Inflammatory macrophage (primary cell): ENCODE measurements at regions not wholly inside any gene's neighbourhood (a gene's known extent, or its start where the extent isn't known, plus 50 kb on each side); places are given as distances from the start of the nearest gene placed in this dataset.

ENCODE experiments used
- DNase-seq, 2 donors: peaks; one replicate each; pipeline ENCODE4 v3.0.0-alpha.2; 2020 to 2022

GRCh38 chr22:47372596-47373385 is 610.3 kb downstream of the TBC1D22A start:
- no peak for DNase-seq

- DNase-seq, result no peak
Measured at GRCh38 chr22:47372111-47372581, 609.7 kb downstream of the TBC1D22A start.

GRCh38 chr22:47371263-47372090 is 609.0 kb downstream of the TBC1D22A start:
- no peak for DNase-seq

- DNase-seq, result no peak
Measured at GRCh38 chr22:47370448-47371262, 608.2 kb downstream of the TBC1D22A start.

- no peak for DNase-seq
Measured at GRCh38 chr22:47369431-47370015, 607.1 kb downstream of the TBC1D22A start.

GRCh38 chr22:47369020-47369419 is 606.6 kb downstream of the TBC1D22A start:
- DNase-seq, result no peak

GRCh38 chr22:47367993-47368945 is 605.8 kb downstream of the TBC1D22A start:
- no peak for DNase-seq

GRCh38 chr22:47367107-47367690 is 604.7 kb downstream of the TBC1D22A start:
- DNase-seq, result no peak

GRCh38 chr22:47366026-47366767 is 603.7 kb downstream of the TBC1D22A start:
- DNase-seq, result no peak

- DNase-seq, result no peak
Measured at GRCh38 chr22:47361247-47361646, 598.8 kb downstream of the TBC1D22A start.

GRCh38 chr22:47357493-47357892 is 595.0 kb downstream of the TBC1D22A start:
- DNase-seq, result no peak

GRCh38 chr22:47357086-47357485 is 594.6 kb downstream of the TBC1D22A start:
- no peak for DNase-seq

- no peak for DNase-seq
Measured at GRCh38 chr22:47356511-47357011, 594.1 kb downstream of the TBC1D22A start.

- no peak for DNase-seq
Measured at GRCh38 chr22:47355776-47356510, 593.5 kb downstream of the TBC1D22A start.

- no peak for DNase-seq
Measured at GRCh38 chr22:47355388-47355725, 592.9 kb downstream of the TBC1D22A start.

GRCh38 chr22:47354668-47355387 is 592.4 kb downstream of the TBC1D22A start:
- no peak for DNase-seq

- no peak for DNase-seq
Measured at GRCh38 chr22:47352920-47353700, 590.7 kb downstream of the TBC1D22A start.
